Ovary (tissue), 7 donors: ENCODE measurements at regions not wholly inside any gene's neighbourhood (a gene's known extent, or its start where the extent isn't known, plus 50 kb on each side); places are given as distances from the start of the nearest gene placed in this dataset.

ENCODE experiments used
- DNase-seq, 5 donors: peaks; one replicate each; pipeline ENCODE4 v3.0.0-alpha.2; 2019 to 2020
- H3K27ac ChIP-seq, 2 donors: fragments of 200-600 bp; one replicate each; pipeline versions ENCODE4 v1.5.1 to v1.8.0; 2019 to 2022
- H3K27me3 ChIP-seq: fragments of 200-600 bp; one replicate; pipeline ENCODE4 v1.8.0; 2022
- H3K36me3 ChIP-seq: fragments of 200-600 bp; sonication (generic); one replicate; pipeline ENCODE4 v1.5.1; 2019
- H3K4me1 ChIP-seq: one replicate; pipeline ENCODE4 v1.8.1; 2013; ENCODE audit warnings: mild to moderate bottlenecking, moderate library complexity; ENCODE audit not compliant: insufficient read depth
- H3K4me3 ChIP-seq: fragments of 200-600 bp; sonication (generic); one replicate; pipeline ENCODE4 v1.5.1; 2017
- H3K9me3 ChIP-seq, 2 donors: fragments of 200-600 bp in 1 of 2; sonication (generic) in 1 of 2; one replicate each; pipeline versions ENCODE4 v1.5.1 to v1.8.1; 2013 to 2019; ENCODE audit warnings: mild to moderate bottlenecking in 1 of 2, moderate library complexity in 1 of 2
- EP300 ChIP-seq: sonication (generic); formaldehyde crosslinking; IDR thresholded peaks from one replicate; pipeline ENCODE4 v1.6.1; 2017; ENCODE audit warnings: antibody characterized with exemption
- POLR2A ChIP-seq: fragments of 450-650 bp; IDR thresholded peaks from one replicate; pipeline ENCODE4 v1.6.1; 2017; ENCODE audit warnings: antibody characterized with exemption, mild to moderate bottlenecking, moderate library complexity
- WGBS, 3 donors: extraction: QIAGEN DNeasy Blood & Tissue Kit in 1 of 3; methylation state at CpG; one replicate each; pipeline versions ENCODE4 v1.1.5 to v1.1.7; 2013 to 2017; 5-methylcytosine and 5-hydroxymethylcytosine counted together
- intact Hi-C, 4 donors: fragments of 100-400 bp; cut with DNase I; formaldehyde crosslinking; loops; one replicate each; pipeline versions ENCODE4 v1.11.0 to v1.15.1; 2022 to 2023
- TF ChIP-seq, protein P1 (sequence below), 3 donors: fragments of 450-650 bp in 2 of 3; fragments of 200-600 bp in 1 of 3; IDR thresholded peaks; one replicate each; pipeline versions ENCODE4 v1.5.1 to v1.8.0; 2016 to 2022; ENCODE audit warnings: antibody characterized with exemption in 3 of 3, mild to moderate bottlenecking in 1 of 3
- donor health status: DM: no; HTN: no; CAD: no; lungs with moderate emphysema.
- donor health status: DM: no; HTN: no; CAD: no.
- donor health status: Bipolar disorder and iron deficiency.
- donor health status: DM: no; HTN: no; CAD: no.
- donor health status: DM: yes; HTN: yes; CAD: no.

DNA sequence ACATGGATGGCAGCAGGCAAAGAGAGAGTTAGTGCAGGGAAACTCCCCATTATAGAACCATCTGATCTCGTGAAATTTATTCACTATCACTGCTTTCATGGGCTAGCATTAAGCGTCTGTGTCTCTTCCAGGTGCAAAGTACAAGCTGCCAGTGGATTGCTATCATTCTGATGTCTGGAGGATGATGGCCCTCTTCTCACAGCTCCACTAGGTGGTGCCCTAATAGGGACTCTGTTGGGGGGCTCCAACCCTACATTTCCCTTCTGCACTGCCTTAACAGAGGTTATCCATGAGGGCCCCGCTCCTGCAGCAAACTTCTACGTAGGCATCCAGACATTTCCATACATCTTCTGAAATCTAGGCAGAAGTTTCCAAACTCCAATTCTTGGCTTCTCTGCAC lies 347.8 kb upstream of the HS3ST5 start:
- WGBS, 3 donors, result 91 to 96% (median 93%) methylated on average over 4 of the region's 4 CpGs
- no peak overlapping the region for H3K27ac ChIP-seq
- H3K9me3 ChIP-seq, result no peaks in the 10 kb centered on the region
- no peak for TF ChIP-seq EP300
- TF ChIP-seq POLR2A, result no peak
- TF ChIP-seq, protein P1, sequence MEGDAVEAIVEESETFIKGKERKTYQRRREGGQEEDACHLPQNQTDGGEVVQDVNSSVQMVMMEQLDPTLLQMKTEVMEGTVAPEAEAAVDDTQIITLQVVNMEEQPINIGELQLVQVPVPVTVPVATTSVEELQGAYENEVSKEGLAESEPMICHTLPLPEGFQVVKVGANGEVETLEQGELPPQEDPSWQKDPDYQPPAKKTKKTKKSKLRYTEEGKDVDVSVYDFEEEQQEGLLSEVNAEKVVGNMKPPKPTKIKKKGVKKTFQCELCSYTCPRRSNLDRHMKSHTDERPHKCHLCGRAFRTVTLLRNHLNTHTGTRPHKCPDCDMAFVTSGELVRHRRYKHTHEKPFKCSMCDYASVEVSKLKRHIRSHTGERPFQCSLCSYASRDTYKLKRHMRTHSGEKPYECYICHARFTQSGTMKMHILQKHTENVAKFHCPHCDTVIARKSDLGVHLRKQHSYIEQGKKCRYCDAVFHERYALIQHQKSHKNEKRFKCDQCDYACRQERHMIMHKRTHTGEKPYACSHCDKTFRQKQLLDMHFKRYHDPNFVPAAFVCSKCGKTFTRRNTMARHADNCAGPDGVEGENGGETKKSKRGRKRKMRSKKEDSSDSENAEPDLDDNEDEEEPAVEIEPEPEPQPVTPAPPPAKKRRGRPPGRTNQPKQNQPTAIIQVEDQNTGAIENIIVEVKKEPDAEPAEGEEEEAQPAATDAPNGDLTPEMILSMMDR (IDR thresholded peaks at IDR 0.05), result no peak
- no peaks in the 10 kb centered on the region for H3K27me3 ChIP-seq
- H3K4me3 ChIP-seq, result no peak overlapping the region
- H3K36me3 ChIP-seq, result no peaks in the 10 kb centered on the region
- DNase-seq, result no peak
- no peaks in the 10 kb centered on the region for H3K4me1 ChIP-seq
- intact Hi-C loops, result no loop called here

DNA sequence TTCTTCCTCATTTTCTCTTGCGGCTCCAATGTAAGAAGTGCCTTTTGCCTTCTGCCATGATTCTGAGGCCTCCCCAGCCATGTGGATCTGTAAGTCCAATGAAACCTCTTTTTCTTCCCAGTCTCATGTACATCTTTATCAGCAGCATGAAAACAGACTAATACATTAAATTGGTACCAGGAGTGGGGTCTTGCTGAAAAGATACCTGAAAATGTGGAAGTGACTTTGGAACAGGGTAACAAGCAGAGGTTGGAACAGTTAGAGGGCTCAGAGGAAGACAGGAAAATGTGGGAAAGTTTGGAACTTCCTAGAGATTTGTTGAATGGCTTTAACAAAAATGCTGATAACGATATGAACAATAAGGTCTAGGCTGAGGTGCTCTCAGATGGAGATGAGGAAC lies 316.7 kb upstream of the HS3ST5 start:
- intact Hi-C loops, result no loop called here
- no peak overlapping the region for H3K27ac ChIP-seq
- TF ChIP-seq, protein P1 (IDR thresholded peaks at IDR 0.05), result no peak
- TF ChIP-seq EP300 (no peak), POLR2A (no peak)
- H3K4me3 ChIP-seq, result no peak overlapping the region
- H3K9me3 ChIP-seq, result no peaks in the 10 kb centered on the region
- H3K4me1 ChIP-seq, result no peaks in the 10 kb centered on the region
- H3K27me3 ChIP-seq, result no peaks in the 10 kb centered on the region
- H3K36me3 ChIP-seq, result no peaks in the 10 kb centered on the region
- 89 to 94% (median 91%) methylated on average over 2 of the region's 2 CpGs for WGBS, 3 donors
- no peak for DNase-seq

DNA sequence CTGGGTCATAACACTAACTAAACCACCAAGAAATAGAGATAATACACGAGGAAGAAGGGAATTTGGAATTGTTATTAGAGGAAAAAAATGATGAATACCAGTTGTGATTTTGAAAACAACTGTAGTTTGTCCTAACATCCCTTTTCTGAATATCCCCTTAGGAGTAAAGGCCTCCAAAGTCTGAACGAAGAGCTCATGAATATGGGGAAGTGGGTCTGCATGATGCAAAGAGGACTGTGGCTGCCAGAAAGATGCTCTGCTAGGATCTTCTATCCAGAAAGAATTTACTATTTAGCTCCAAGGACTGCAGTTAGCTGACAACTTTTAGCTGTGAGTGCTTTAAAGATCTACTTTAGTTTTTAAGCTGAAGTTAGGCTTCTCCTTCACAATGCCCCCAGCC lies 308.8 kb upstream of the HS3ST5 start:
- H3K4me1 ChIP-seq, result no peaks in the 10 kb centered on the region
- WGBS, 3 donors, result 8 to 11% (median 11%) methylated on average over 2 of the region's 2 CpGs
- H3K27me3 ChIP-seq, result no peaks in the 10 kb centered on the region
- H3K27ac ChIP-seq, result no peak overlapping the region
- no peak for DNase-seq
- no peaks in the 10 kb centered on the region for H3K36me3 ChIP-seq
- no peaks in the 10 kb centered on the region for H3K9me3 ChIP-seq
- TF ChIP-seq EP300 (no peak), POLR2A (no peak)
- TF ChIP-seq, protein P1 (IDR thresholded peaks at IDR 0.05), result no peak
- H3K4me3 ChIP-seq, result no peak overlapping the region
- intact Hi-C loops, result no loop called here

DNA sequence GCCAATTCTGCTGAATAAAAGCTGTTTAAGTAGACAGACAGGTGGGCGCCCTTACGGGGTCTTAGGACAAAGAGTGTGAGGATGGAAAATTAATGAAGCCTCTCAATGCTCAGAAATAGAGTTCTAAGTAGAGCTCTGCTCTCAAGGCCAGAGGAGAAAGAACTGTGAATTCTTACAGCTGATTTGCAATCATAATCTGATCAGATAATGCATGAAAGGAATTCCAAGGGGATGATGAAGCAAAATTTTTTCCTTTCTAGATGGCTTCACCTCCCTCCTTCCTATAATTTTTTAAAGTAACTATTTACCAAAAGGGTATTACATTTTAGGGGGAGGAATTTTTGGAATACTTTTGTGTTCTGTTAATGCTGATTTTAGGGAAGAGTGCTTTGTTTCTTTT lies 308.1 kb upstream of the HS3ST5 start:
- DNase-seq, result no peak
- intact Hi-C loops, result no loop called here
- no peaks in the 10 kb centered on the region for H3K36me3 ChIP-seq
- H3K4me1 ChIP-seq, result no peaks in the 10 kb centered on the region
- WGBS, 3 donors, result 75 to 90% (median 84%) methylated on average over 2 of the region's 2 CpGs
- no peaks in the 10 kb centered on the region for H3K9me3 ChIP-seq
- H3K4me3 ChIP-seq, result no peak overlapping the region
- no peak overlapping the region for H3K27ac ChIP-seq
- TF ChIP-seq POLR2A (no peak), EP300 (no peak)
- TF ChIP-seq, protein P1 (IDR thresholded peaks at IDR 0.05), result no peak
- no peaks in the 10 kb centered on the region for H3K27me3 ChIP-seq

DNA sequence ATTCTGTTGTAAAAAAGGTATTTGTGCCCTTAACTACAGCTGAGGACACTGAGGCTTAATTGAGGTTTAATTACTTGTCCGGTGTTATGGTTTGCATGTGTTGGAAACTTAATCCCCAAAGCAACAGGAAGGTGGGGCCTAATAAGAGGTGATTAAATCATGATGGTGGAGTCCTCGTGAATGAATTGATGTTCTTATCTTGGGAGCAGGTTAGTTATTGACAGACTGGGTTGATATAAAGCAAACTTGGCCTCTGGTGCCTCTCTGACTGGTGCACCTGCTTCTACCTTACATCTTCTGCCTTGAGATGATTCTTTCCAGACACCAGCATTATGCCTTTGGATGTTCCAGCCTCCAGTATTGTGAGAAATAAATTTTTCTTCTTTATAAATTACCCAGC lies 306.5 kb upstream of the HS3ST5 start:
- Histone ChIP-seq H3K27ac (no peak overlapping the region), H3K4me1 (no peaks in the 10 kb centered on the region), H3K27me3 (no peaks in the 10 kb centered on the region), H3K36me3 (no peaks in the 10 kb centered on the region), H3K9me3 (no peaks in the 10 kb centered on the region), H3K4me3 (no peak overlapping the region)
- intact Hi-C loops, result no loop called here
- DNase-seq, result no peak
- 77 to 85% (median 84%) methylated on average over 2 of the region's 2 CpGs for WGBS, 3 donors
- TF ChIP-seq POLR2A (no peak), EP300 (no peak)
- TF ChIP-seq, protein P1 (IDR thresholded peaks at IDR 0.05), result no peak
